ENCODE measurements at regions not wholly inside any gene's neighbourhood (a gene's known extent, or its start where the extent isn't known, plus 50 kb on each side); places are given as distances from the start of the nearest gene placed in this dataset.

GRCh38 chr5:97529354-97529985, 346.4 kb upstream of the RIOK2 start:
- DNase-seq (ENCODE audit: low read depth, low spot score) (no peak), ATAC-seq (no peak)
- intact Hi-C loops (cut with micrococcal nuclease; ENCODE audit: unreplicated experiment) (no loop called here), in situ Hi-C loops (cut with HindIII; ENCODE audit: low pct_unique_long_range_greater_than_20kb, low sequenced_read_pairs) (no loop called here)
- CTCF ChIA-PET: no interaction called here
- BruUV-seq (replicated peaks): no TSS peak
- no peak overlapping the region for H3K27ac ChIP-seq (ENCODE audit: low read length)
- H3K9me3 ChIP-seq (ENCODE audit: control insufficient read depth, insufficient read depth, low read depth, low read length): no peaks in the 10 kb centered on the region
- H3K4me1 ChIP-seq (ENCODE audit: control insufficient read depth, insufficient read depth, low read length): no peaks in the 10 kb centered on the region
- POLR2A ChIA-PET: no interaction called here
- TF ChIP-seq TCF7L2 (IDR thresholded peaks at IDR 0.05; ENCODE audit: low read depth, low read length) (no peak), POLR2AphosphoS5 (IDR thresholded peaks at IDR 0.05; ENCODE audit: low read depth, low read length) (no peak), SIN3A (IDR thresholded peaks at IDR 0.05; ENCODE audit: borderline replicate concordance, insufficient read depth, low read depth, low read length) (no peak)
- TF ChIP-seq, protein P1, sequence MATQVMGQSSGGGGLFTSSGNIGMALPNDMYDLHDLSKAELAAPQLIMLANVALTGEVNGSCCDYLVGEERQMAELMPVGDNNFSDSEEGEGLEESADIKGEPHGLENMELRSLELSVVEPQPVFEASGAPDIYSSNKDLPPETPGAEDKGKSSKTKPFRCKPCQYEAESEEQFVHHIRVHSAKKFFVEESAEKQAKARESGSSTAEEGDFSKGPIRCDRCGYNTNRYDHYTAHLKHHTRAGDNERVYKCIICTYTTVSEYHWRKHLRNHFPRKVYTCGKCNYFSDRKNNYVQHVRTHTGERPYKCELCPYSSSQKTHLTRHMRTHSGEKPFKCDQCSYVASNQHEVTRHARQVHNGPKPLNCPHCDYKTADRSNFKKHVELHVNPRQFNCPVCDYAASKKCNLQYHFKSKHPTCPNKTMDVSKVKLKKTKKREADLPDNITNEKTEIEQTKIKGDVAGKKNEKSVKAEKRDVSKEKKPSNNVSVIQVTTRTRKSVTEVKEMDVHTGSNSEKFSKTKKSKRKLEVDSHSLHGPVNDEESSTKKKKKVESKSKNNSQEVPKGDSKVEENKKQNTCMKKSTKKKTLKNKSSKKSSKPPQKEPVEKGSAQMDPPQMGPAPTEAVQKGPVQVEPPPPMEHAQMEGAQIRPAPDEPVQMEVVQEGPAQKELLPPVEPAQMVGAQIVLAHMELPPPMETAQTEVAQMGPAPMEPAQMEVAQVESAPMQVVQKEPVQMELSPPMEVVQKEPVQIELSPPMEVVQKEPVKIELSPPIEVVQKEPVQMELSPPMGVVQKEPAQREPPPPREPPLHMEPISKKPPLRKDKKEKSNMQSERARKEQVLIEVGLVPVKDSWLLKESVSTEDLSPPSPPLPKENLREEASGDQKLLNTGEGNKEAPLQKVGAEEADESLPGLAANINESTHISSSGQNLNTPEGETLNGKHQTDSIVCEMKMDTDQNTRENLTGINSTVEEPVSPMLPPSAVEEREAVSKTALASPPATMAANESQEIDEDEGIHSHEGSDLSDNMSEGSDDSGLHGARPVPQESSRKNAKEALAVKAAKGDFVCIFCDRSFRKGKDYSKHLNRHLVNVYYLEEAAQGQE (IDR thresholded peaks at IDR 0.05; ENCODE audit: insufficient read depth in 1 of 2, low read depth in 2 of 2, low read length in 1 of 2): no peak
- TF ChIP-seq, protein P2, sequence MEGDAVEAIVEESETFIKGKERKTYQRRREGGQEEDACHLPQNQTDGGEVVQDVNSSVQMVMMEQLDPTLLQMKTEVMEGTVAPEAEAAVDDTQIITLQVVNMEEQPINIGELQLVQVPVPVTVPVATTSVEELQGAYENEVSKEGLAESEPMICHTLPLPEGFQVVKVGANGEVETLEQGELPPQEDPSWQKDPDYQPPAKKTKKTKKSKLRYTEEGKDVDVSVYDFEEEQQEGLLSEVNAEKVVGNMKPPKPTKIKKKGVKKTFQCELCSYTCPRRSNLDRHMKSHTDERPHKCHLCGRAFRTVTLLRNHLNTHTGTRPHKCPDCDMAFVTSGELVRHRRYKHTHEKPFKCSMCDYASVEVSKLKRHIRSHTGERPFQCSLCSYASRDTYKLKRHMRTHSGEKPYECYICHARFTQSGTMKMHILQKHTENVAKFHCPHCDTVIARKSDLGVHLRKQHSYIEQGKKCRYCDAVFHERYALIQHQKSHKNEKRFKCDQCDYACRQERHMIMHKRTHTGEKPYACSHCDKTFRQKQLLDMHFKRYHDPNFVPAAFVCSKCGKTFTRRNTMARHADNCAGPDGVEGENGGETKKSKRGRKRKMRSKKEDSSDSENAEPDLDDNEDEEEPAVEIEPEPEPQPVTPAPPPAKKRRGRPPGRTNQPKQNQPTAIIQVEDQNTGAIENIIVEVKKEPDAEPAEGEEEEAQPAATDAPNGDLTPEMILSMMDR (IDR thresholded peaks at IDR 0.05): no peak
- no peaks in the 10 kb centered on the region for H3K36me3 ChIP-seq (ENCODE audit: control insufficient read depth, insufficient read depth, low read length)
- no peak overlapping the region for H3K4me3 ChIP-seq (ENCODE audit: low read depth in 2 of 2, low read length in 2 of 2)
- H3K27me3 ChIP-seq (ENCODE audit: control insufficient read depth, insufficient read depth, low read length): no peaks in the 10 kb centered on the region

DNA sequence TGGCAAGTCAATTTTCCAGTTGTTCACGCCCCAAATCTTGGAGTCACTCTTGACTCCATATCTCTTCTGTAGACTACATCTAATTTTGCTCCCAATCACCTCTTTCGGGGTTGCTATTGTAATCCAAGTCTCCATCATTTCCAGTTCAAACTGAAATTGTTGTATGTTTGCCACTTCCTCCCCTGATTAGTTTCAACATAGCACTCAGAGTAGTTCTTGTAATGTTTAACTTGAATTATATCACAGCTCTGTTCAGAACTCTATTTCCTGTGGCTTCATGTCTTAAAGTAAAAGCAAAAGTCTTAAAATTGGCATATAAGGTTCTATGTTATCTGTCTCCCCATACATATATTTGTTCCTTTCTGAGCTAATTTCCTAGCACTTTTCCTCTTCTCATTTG, 348.5 kb upstream of the RIOK2 start:
- ChIA-PET POLR2A (no interaction called here), CTCF (interaction anchor here (0.5 kb wide), 1 partner anchor 1237 kb away, joined by 4 read pairs; no protein-coding TSS in a partner anchor)
- Histone ChIP-seq H3K4me3 (ENCODE audit: low read depth in 2 of 2, low read length in 2 of 2) (no peak overlapping the region), H3K27ac (ENCODE audit: low read length) (no peak overlapping the region), H3K4me1 (ENCODE audit: control insufficient read depth, insufficient read depth, low read length) (no peaks in the 10 kb centered on the region), H3K36me3 (ENCODE audit: control insufficient read depth, insufficient read depth, low read length) (no peaks in the 10 kb centered on the region), H3K9me3 (ENCODE audit: control insufficient read depth, insufficient read depth, low read depth, low read length) (no peaks in the 10 kb centered on the region), H3K27me3 (ENCODE audit: control insufficient read depth, insufficient read depth, low read length) (no peaks in the 10 kb centered on the region)
- TF ChIP-seq SIN3A (IDR thresholded peaks at IDR 0.05; ENCODE audit: borderline replicate concordance, insufficient read depth, low read depth, low read length) (no peak), TCF7L2 (IDR thresholded peaks at IDR 0.05; ENCODE audit: low read depth, low read length) (no peak), POLR2AphosphoS5 (IDR thresholded peaks at IDR 0.05; ENCODE audit: low read depth, low read length) (no peak)
- TF ChIP-seq, protein P1 (IDR thresholded peaks at IDR 0.05; ENCODE audit: insufficient read depth in 1 of 2, low read depth in 2 of 2, low read length in 1 of 2): no peak
- TF ChIP-seq, protein P2 (IDR thresholded peaks at IDR 0.05): no peak
- no peak for ATAC-seq
- DNase-seq (ENCODE audit: low read depth, low spot score): no peak
- intact Hi-C loops (cut with micrococcal nuclease; ENCODE audit: unreplicated experiment) (loop anchor here (5.0 to 10.0 kb wide), 2 partner anchors 299 to 1243 kb away; partner anchors contain the start of gene RGMB), in situ Hi-C loops (cut with HindIII; ENCODE audit: low pct_unique_long_range_greater_than_20kb, low sequenced_read_pairs) (no loop called here)
- no TSS peak for BruUV-seq (replicated peaks)
